GM10248 (cell line): ENCODE measurements at regions not wholly inside any gene's neighbourhood (a gene's known extent, or its start where the extent isn't known, plus 50 kb on each side); places are given as distances from the start of the nearest gene placed in this dataset.

ENCODE experiments used
- CTCF ChIA-PET: fragments of 300-600 bp; sonication (Branson Sonifier 250); formaldehyde crosslinking; extraction: SDS; loops from one replicate; lab custom pipeline; 2021; ENCODE audit warnings: antibody characterized with exemption; lab: Yijun Ruan, JAX
- POLR2A ChIA-PET: fragments of 350-650 bp; sonication (Branson Sonifier 250); formaldehyde crosslinking; extraction: SDS; loops from one replicate; lab custom pipeline; 2020; ENCODE audit warnings: antibody characterized with exemption; lab: Yijun Ruan, JAX
- DNase-seq: peaks from one replicate; pipeline ENCODE4 v3.0.0; 2012; ENCODE audit errors: extremely low spot score
- TF ChIP-seq, protein P1 (sequence below): IDR thresholded peaks from 2 replicates; pipeline ENCODE4 v1.5.1; 2012; ENCODE audit warnings: mild to moderate bottlenecking, low read depth; ENCODE audit errors: extremely low read depth, missing control alignments, control extremely low read depth

GRCh38 chr20:54379893-54380584 is 95.4 kb upstream of the DOK5 start:
- CTCF ChIA-PET = no interaction called here
- no peak for DNase-seq
- POLR2A ChIA-PET = no interaction called here
- TF ChIP-seq, protein P1, sequence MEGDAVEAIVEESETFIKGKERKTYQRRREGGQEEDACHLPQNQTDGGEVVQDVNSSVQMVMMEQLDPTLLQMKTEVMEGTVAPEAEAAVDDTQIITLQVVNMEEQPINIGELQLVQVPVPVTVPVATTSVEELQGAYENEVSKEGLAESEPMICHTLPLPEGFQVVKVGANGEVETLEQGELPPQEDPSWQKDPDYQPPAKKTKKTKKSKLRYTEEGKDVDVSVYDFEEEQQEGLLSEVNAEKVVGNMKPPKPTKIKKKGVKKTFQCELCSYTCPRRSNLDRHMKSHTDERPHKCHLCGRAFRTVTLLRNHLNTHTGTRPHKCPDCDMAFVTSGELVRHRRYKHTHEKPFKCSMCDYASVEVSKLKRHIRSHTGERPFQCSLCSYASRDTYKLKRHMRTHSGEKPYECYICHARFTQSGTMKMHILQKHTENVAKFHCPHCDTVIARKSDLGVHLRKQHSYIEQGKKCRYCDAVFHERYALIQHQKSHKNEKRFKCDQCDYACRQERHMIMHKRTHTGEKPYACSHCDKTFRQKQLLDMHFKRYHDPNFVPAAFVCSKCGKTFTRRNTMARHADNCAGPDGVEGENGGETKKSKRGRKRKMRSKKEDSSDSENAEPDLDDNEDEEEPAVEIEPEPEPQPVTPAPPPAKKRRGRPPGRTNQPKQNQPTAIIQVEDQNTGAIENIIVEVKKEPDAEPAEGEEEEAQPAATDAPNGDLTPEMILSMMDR = no peak

DNA sequence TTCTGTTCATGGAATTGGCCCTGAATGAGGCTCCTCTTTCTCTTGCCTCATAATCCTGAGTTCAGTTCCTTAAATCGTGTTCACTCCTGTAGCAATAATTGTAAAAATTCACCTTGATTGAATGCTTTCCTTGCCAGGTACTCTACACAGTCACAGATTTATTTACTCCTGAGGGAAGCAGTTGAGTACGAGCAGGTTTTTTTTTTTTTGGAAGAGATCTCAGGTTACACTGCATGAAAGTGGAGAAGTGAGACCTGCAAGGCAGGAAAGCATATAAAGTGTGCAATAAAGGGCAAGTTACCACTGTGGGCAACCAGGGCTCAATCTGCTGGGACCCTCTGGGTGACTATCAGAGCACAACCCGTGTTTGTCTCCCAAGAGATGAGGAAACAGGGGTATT is 93.0 kb upstream of the DOK5 start:
- POLR2A ChIA-PET = no interaction called here
- CTCF ChIA-PET = no interaction called here
- TF ChIP-seq, protein P1 = no peak
- DNase-seq = no peak

DNA sequence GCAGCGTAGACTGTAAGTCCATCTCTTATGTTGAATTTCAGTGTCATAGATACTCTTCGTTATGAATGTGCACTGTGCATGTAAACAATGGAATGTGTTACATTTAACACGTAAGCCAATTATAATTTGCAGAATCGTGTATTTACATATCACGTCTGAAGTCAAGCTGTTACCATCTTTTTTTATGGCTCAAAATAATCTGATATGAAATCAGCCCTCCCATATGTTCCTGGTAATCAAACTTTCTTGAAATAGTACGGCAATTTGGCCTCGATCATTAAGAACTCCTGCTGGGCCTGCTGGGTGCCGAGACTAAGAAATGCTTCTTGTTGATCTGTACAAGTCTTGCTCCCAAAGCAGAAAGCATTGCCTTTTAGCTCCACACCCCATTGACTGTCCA is 89.6 kb upstream of the DOK5 start:
- TF ChIP-seq, protein P1 = no peak
- ChIA-PET CTCF (interaction anchor here (1.2 kb wide), 1 partner anchor 10 kb away, joined by 3 read pairs; no protein-coding TSS in a partner anchor), POLR2A (no interaction called here)
- no peak for DNase-seq

DNA sequence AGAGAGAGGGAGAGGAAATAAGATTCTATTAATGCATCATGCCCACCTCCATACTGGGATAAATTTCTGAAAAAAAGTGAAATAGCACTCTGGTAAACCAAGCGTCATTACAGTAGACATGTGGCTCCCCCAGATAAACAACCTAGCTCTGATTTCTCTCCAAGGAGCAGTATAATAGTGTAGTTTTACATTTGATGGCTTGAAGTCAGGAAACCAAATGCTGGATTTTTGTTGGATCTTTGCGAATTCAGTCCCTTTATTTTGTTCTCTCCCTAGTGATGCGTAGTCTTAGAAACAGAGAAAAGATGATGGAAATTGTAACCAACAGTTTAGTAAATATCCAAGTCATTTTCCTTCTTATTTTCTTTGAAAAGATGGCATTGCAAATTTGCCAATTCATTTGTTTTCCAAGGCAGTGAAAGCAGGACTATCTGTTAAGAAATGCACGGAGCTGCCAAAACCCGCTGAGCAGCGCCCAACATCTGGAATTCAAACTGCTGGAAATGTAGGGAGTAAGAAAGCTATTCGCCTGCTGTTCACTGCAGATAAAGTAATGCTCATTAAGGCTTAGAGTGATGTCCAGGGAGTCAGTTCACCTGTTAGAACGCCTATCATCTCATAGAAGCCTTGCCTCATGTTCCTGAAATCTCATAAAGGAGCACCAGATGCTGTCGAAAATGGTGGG is 85.7 kb upstream of the DOK5 start:
- ChIA-PET POLR2A (no interaction called here), CTCF (no interaction called here)
- no peak for DNase-seq
- TF ChIP-seq, protein P1 = no peak

- DNase-seq = no peak
- ChIA-PET CTCF (interaction anchor here (1.2 kb wide), 2 partner anchors 10 to 16 kb away, joined by 3 read pairs; no protein-coding TSS in a partner anchor), POLR2A (no interaction called here)
- TF ChIP-seq, protein P1 = no peak
Measured at GRCh38 chr20:54397292-54398140, 77.9 kb upstream of the DOK5 start.

DNA sequence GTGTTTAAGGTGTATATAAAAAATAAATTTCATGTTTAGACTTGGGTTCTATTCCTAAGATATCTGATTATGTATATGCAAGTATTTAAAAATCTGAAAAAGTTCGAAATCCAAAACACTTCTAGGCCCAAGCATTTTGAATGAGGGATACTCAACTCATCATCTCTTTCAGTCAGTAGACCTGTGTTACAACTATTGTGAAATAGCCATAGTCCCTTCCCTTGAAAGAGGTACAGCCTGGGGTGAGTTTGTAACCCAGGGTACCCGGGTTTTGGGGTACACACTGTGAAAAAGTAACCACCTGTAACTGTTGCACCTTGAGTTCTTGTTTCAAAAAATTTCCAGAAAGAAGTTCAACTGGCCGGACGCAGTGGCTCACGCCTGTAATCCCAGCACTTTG is 76.6 kb upstream of the DOK5 start:
- TF ChIP-seq, protein P1 = no peak
- ChIA-PET CTCF (interaction anchor here (1.2 to 1.3 kb wide), 2 partner anchors 8 to 11 kb away, joined by 3 read pairs; no protein-coding TSS in a partner anchor), POLR2A (no interaction called here)
- no peak for DNase-seq
